Panc1 (cell line): ENCODE measurements at regions not wholly inside any gene's neighbourhood (a gene's known extent, or its start where the extent isn't known, plus 50 kb on each side); places are given as distances from the start of the nearest gene placed in this dataset.

Experiments
- ATAC-seq: fragments of 200-7000 bp; cut with Tn5 transposase; 2 replicates; pipeline ENCODE4 v1.9.1; 2020; ENCODE audit warnings: mild to moderate bottlenecking, moderate library complexity
- BruUV-seq: library from RNA; stranded (reverse); fragments of 400-500 nt; replicated peaks from 2 replicates; lab custom pipeline; 2021; lab: Mats Ljungman, UMichigan
- CTCF ChIA-PET: fragments of 300-600 bp; sonication (Branson Sonifier 250); formaldehyde crosslinking; loops from one replicate; lab custom pipeline; 2022; ENCODE audit warnings: antibody characterized with exemption; lab: Charles Lee
- POLR2A ChIA-PET: fragments of 300-600 bp; sonication (Branson Sonifier 250); formaldehyde crosslinking; loops from one replicate; lab custom pipeline; 2022; ENCODE audit warnings: antibody characterized with exemption; lab: Charles Lee
- DNase-seq: peaks from one replicate; pipeline ENCODE4 v3.0.0-alpha.2; 2010; ENCODE audit warnings: low read depth, low spot score
- H3K27ac ChIP-seq: 2 replicates; pipeline ENCODE4 v1.5.1; 2011; ENCODE audit warnings: mild to moderate bottlenecking, low read length, inconsistent platforms
- H3K27me3 ChIP-seq: fragments of 200-500 bp; sonication (Bioruptor generic); 2 replicates; pipeline ENCODE4 v1.6.0; 2014; ENCODE audit warnings: low read length, inconsistent platforms; ENCODE audit not compliant: control insufficient read depth, insufficient read depth
- H3K36me3 ChIP-seq: fragments of 200-500 bp; sonication (Bioruptor generic); 2 replicates; pipeline ENCODE4 v1.5.1; 2014; ENCODE audit warnings: inconsistent platforms, mild to moderate bottlenecking, low read length, moderate library complexity; ENCODE audit not compliant: control insufficient read depth, insufficient read depth
- H3K4me1 ChIP-seq: 2 replicates; pipeline ENCODE4 v1.5.1; 2011; ENCODE audit warnings: inconsistent platforms, mild to moderate bottlenecking, low read length, moderate library complexity; ENCODE audit not compliant: control insufficient read depth, insufficient read depth
- H3K4me3 ChIP-seq, 2 experiments: 2 replicates each; pipeline ENCODE4 v1.5.1; 2011 to 2012; ENCODE audit warnings: low read depth in 2 of 2, low read length in 2 of 2, mild to moderate bottlenecking in 2 of 2, inconsistent platforms in 1 of 2, moderate library complexity in 1 of 2
- H3K9me3 ChIP-seq: fragments of 200-500 bp; sonication (Bioruptor generic); 2 replicates; pipeline ENCODE4 v1.5.1; 2014; ENCODE audit warnings: low read depth, mild to moderate bottlenecking, inconsistent platforms, low read length, moderate library complexity; ENCODE audit not compliant: control insufficient read depth, insufficient read depth
- CTCF ChIP-seq: fragments of 450-650 bp; IDR thresholded peaks from 2 replicates; pipeline ENCODE4 v1.5.1; 2017; ENCODE audit warnings: mild to moderate bottlenecking
- POLR2AphosphoS5 ChIP-seq: IDR thresholded peaks from 2 replicates; pipeline ENCODE4 v1.6.1; 2012; ENCODE audit warnings: mild to moderate bottlenecking, low read depth, low read length, moderate library complexity
- SIN3A ChIP-seq: IDR thresholded peaks from 2 replicates; pipeline ENCODE4 v1.6.1; 2012; ENCODE audit warnings: low read depth, mild to moderate bottlenecking, low read length, moderate library complexity, borderline replicate concordance; ENCODE audit not compliant: insufficient read depth
- TCF7L2 ChIP-seq: IDR thresholded peaks from 2 replicates; pipeline ENCODE4 v1.6.1; 2011; ENCODE audit warnings: mild to moderate bottlenecking, low read depth, low read length, inconsistent platforms
- in situ Hi-C: cut with HindIII; loops from 2 replicates; pipeline ENCODE4 v1.10.0; 2016; ENCODE audit warnings: low sequenced_read_pairs, low pct_unique_long_range_greater_than_20kb
- intact Hi-C: fragments of 100-400 bp; cut with micrococcal nuclease; formaldehyde crosslinking; loops from one replicate; pipeline ENCODE4 v1.10.0; 2022; ENCODE audit not compliant: unreplicated experiment
- TF ChIP-seq, protein P1 (sequence below), 2 experiments: IDR thresholded peaks; 2 replicates each; pipeline ENCODE4 v1.6.1; 2011 to 2012; ENCODE audit warnings: low read depth in 2 of 2, control low read depth in 1 of 2, low read length in 1 of 2, mild to moderate bottlenecking in 1 of 2, moderate library complexity in 1 of 2; ENCODE audit not compliant: insufficient read depth in 1 of 2

GRCh38 chr16:65545413-65545956 lies 423.6 kb upstream of the CDH11 start:
- ChIA-PET POLR2A (no interaction called here), CTCF (no interaction called here)
- BruUV-seq: no TSS peak
- no peaks in the 10 kb centered on the region for H3K9me3 ChIP-seq
- ATAC-seq: no peak
- H3K4me3 ChIP-seq: no peak overlapping the region
- intact Hi-C loops: no loop called here
- H3K4me1 ChIP-seq: no peaks in the 10 kb centered on the region
- no peak overlapping the region for H3K27ac ChIP-seq
- no peaks in the 10 kb centered on the region for H3K27me3 ChIP-seq
- no peak for DNase-seq
- in situ Hi-C loops: no loop called here
- TF ChIP-seq CTCF (no peak), POLR2AphosphoS5 (no peak), TCF7L2 (no peak), SIN3A (no peak)
- TF ChIP-seq, protein P1, sequence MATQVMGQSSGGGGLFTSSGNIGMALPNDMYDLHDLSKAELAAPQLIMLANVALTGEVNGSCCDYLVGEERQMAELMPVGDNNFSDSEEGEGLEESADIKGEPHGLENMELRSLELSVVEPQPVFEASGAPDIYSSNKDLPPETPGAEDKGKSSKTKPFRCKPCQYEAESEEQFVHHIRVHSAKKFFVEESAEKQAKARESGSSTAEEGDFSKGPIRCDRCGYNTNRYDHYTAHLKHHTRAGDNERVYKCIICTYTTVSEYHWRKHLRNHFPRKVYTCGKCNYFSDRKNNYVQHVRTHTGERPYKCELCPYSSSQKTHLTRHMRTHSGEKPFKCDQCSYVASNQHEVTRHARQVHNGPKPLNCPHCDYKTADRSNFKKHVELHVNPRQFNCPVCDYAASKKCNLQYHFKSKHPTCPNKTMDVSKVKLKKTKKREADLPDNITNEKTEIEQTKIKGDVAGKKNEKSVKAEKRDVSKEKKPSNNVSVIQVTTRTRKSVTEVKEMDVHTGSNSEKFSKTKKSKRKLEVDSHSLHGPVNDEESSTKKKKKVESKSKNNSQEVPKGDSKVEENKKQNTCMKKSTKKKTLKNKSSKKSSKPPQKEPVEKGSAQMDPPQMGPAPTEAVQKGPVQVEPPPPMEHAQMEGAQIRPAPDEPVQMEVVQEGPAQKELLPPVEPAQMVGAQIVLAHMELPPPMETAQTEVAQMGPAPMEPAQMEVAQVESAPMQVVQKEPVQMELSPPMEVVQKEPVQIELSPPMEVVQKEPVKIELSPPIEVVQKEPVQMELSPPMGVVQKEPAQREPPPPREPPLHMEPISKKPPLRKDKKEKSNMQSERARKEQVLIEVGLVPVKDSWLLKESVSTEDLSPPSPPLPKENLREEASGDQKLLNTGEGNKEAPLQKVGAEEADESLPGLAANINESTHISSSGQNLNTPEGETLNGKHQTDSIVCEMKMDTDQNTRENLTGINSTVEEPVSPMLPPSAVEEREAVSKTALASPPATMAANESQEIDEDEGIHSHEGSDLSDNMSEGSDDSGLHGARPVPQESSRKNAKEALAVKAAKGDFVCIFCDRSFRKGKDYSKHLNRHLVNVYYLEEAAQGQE (IDR thresholded peaks at IDR 0.05; ENCODE audit: insufficient read depth in 1 of 2, low read depth in 2 of 2, low read length in 1 of 2): no peak
- no peaks in the 10 kb centered on the region for H3K36me3 ChIP-seq

- intact Hi-C loops: no loop called here
- POLR2A ChIA-PET: no interaction called here
- Histone ChIP-seq H3K4me1 (no peaks in the 10 kb centered on the region), H3K27ac (no peak overlapping the region), H3K9me3 (no peaks in the 10 kb centered on the region), H3K36me3 (no peaks in the 10 kb centered on the region), H3K27me3 (no peaks in the 10 kb centered on the region), H3K4me3 (no peak overlapping the region)
- ATAC-seq (no peak), DNase-seq (no peak)
- in situ Hi-C loops: no loop called here
- no peak for TF ChIP-seq TCF7L2
- CTCF ChIA-PET: no interaction called here
- BruUV-seq: no TSS peak
Observed at GRCh38 chr16:65543781-65544740, 422.2 kb upstream of the CDH11 start.

DNA sequence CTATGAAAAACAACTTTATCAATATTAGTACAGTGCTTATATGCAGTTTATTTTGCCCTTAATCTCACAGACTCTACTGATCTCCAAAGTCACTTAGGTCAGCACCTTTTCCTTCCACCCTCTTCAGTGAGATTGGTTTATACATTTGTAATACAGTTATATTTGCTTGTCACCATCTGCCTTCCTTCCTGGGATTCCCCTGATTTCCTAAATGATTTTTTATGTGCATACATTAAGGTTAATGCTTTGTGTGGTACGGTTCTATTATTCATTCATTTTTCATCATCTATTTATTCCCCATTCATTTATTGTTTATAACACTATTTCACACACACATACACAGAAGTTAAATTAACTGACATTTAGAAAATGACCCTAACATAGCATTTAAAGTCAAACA lies 419.8 kb upstream of the CDH11 start:
- H3K36me3 ChIP-seq: no peaks in the 10 kb centered on the region
- no TSS peak for BruUV-seq
- no peaks in the 10 kb centered on the region for H3K9me3 ChIP-seq
- in situ Hi-C loops: no loop called here
- no peak overlapping the region for H3K27ac ChIP-seq
- ChIA-PET POLR2A (no interaction called here), CTCF (no interaction called here)
- ATAC-seq: no peak
- no peaks in the 10 kb centered on the region for H3K27me3 ChIP-seq
- no peak for DNase-seq
- no peak overlapping the region for H3K4me3 ChIP-seq
- TF ChIP-seq TCF7L2 (no peak), SIN3A (no peak), POLR2AphosphoS5 (no peak), CTCF (no peak)
- TF ChIP-seq, protein P1 (IDR thresholded peaks at IDR 0.05; ENCODE audit: insufficient read depth in 1 of 2, low read depth in 2 of 2, low read length in 1 of 2): no peak
- intact Hi-C loops: no loop called here
- no peaks in the 10 kb centered on the region for H3K4me1 ChIP-seq
